GM06990 (cell line): ENCODE measurements at regions not wholly inside any gene's neighbourhood (a gene's known extent, or its start where the extent isn't known, plus 50 kb on each side); places are given as distances from the start of the nearest gene placed in this dataset.

Experiments used
- DNase-seq: peaks from one replicate; pipeline ENCODE4 v3.0.0-alpha.2; 2011; ENCODE audit not compliant: insufficient read length; ENCODE audit errors: extremely low read depth
- H3K27me3 ChIP-seq: replicated peaks from 2 replicates; pipeline ENCODE4 v1.6.0; 2011; ENCODE audit warnings: low read length; ENCODE audit not compliant: control insufficient read depth, insufficient read depth
- H3K36me3 ChIP-seq: 2 replicates; pipeline ENCODE4 v1.5.1; 2011; ENCODE audit warnings: low read length; ENCODE audit not compliant: control insufficient read depth, insufficient read depth
- H3K4me3 ChIP-seq: replicated peaks from 2 replicates; pipeline ENCODE4 v1.5.1; 2011; ENCODE audit warnings: low read depth, mild to moderate bottlenecking, control low read depth, low read length
- TF ChIP-seq, protein P1 (sequence below): IDR thresholded peaks from 2 replicates; pipeline ENCODE4 v1.5.1; 2011; ENCODE audit warnings: low read length, control low read depth, mild to moderate bottlenecking, inconsistent platforms; ENCODE audit not compliant: insufficient read depth, poor library complexity, severe bottlenecking

DNA sequence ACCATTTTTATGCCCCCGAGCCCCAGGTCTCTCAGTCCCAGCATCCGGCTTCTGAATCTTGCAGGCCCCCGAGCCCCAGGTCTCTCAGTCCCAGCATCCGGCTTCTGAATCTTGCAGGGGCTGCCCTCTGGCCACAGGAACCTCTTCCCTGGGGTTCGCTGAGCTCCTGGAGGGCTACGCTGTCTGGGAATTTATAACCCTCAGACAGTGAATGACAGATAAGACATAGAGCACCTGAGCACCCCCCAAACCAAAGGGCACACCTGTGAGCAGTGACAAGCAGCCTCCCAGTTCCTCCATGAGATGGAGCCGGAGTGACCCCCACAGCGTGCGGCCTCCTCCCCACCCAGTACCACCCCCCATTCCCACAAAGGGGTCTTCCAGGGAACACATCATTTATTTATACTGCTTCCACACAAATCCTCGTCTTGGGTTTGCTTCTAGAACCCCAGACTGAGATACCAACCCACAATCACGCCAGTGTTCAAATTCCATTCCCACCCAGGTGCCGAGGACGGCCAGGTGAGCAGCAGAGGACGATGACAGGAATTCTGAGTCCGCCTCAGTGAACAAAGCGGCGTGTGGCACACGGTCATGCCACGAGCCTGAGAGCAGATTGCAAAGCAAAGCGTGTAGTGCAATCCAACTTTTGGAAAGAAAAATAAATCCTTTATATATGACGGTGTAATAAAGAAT, 57.7 kb upstream of the FAM20C start:
- no peak overlapping the region for H3K4me3 ChIP-seq
- no peaks in the 10 kb centered on the region for H3K36me3 ChIP-seq
- no peak for DNase-seq
- TF ChIP-seq, protein P1, sequence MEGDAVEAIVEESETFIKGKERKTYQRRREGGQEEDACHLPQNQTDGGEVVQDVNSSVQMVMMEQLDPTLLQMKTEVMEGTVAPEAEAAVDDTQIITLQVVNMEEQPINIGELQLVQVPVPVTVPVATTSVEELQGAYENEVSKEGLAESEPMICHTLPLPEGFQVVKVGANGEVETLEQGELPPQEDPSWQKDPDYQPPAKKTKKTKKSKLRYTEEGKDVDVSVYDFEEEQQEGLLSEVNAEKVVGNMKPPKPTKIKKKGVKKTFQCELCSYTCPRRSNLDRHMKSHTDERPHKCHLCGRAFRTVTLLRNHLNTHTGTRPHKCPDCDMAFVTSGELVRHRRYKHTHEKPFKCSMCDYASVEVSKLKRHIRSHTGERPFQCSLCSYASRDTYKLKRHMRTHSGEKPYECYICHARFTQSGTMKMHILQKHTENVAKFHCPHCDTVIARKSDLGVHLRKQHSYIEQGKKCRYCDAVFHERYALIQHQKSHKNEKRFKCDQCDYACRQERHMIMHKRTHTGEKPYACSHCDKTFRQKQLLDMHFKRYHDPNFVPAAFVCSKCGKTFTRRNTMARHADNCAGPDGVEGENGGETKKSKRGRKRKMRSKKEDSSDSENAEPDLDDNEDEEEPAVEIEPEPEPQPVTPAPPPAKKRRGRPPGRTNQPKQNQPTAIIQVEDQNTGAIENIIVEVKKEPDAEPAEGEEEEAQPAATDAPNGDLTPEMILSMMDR: no peak
- H3K27me3 ChIP-seq: no peaks in the 10 kb centered on the region; the same call in 1 of the 2 replicates

DNA sequence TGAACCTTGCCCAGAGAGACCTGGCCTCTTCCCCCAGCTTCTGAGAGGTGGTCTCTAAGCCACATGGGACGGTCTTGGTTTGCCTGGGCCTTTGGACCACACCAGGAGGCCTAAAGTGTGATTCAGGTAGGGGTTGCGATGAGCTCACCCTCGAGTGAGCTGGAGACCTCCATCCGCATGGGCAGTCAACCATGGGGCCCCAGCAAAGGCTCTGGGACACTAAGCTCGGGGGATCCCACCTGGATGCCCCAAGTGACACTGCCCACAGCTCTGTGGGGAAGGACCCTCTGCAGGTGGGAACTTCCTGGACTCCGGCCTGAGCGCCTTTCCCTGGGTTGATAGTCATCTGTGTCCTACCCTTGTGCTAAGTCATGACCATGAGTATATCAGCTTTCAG, 57.1 kb upstream of the FAM20C start:
- Histone ChIP-seq H3K4me3 (no peak overlapping the region), H3K36me3 (no peaks in the 10 kb centered on the region), H3K27me3 (no peaks in the 10 kb centered on the region; the same call in 1 of the 2 replicates)
- no peak for DNase-seq
- TF ChIP-seq, protein P1: no peak

DNA sequence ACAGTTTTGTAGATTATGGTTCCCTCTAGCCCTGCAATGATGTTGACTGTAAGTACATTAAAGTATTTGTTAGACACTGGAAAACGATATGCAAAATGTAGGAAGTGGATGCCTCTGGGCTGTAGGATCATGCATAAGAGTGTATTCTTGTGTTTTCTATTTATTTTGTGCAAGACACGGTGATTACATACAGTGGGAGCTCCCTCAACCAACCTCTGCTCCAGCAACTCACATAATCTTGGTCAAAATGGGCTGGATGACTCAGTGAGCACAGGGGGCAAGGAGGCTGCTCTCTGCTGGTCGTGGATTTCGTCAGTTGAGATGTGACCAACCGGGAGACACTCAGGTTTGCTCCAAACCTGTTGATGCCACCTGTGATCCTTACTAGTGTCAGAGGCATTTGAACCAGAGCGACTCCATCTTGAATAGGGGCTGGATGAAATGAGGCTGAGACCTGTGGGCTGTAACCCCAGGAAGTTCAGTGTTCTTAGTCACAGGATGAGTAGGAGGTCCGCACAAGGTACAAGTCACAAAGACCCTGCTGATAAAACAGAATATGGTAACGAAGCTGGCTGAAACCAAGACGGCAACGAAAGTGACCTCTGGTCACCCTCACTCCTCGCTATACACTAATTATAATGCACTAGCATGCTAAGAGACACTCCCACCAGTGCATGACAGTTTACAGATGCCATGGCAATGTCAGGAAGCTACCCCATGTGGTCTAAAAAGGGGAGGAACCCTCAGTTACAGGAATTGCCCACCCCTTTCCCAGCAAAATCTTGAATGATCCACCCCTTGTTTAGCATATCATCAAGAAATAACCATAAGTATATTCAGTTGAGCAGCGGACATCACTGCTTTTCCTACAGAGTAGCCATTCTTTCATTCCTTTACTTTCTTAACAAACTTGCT, 56.4 kb upstream of the FAM20C start:
- H3K27me3 ChIP-seq: no peaks in the 10 kb centered on the region; the same call in 1 of the 2 replicates
- no peaks in the 10 kb centered on the region for H3K36me3 ChIP-seq
- no peak for DNase-seq
- TF ChIP-seq, protein P1: no peak
- H3K4me3 ChIP-seq: no peak overlapping the region

DNA sequence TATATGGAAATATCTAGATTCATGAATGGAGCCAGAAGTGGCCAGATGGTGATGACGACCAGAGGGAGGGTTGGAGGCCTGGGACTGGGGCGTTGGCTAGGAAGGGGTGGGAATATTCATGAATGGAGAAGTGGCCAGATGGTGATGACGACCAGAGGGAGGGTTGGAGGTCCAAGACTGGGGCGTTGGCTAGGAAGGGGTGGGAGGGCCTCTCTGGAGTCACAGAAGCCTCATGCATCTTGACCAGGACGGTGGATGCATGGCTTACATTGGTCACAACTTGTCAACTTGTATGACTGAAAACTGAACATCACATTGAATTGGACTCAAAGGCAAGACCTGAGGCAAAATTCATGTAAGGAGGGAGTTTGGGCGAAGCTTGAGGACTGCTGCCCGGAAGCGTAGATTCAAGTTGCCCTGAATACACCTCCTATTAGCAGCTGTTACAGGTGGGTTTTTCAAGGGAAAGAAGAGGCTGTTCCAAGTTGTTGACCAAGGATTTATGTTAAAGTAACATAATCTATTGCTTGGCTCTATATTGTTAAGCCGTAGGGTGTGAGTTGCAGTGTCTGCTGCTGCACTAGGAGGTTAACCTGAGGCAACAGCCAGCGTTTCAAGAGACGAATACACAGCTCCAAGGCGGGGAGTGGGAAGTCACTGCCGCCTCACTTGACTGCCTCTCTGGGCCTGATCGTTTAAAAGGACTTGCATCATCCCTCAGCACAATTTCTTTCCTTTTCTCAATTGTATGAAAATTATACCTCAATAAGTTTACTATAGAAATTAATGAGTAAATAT, 55.1 kb upstream of the FAM20C start:
- Histone ChIP-seq H3K4me3 (no peak overlapping the region), H3K27me3 (no peaks in the 10 kb centered on the region; the same call in 1 of the 2 replicates), H3K36me3 (no peaks in the 10 kb centered on the region)
- DNase-seq: no peak
- TF ChIP-seq, protein P1: no peak

DNA sequence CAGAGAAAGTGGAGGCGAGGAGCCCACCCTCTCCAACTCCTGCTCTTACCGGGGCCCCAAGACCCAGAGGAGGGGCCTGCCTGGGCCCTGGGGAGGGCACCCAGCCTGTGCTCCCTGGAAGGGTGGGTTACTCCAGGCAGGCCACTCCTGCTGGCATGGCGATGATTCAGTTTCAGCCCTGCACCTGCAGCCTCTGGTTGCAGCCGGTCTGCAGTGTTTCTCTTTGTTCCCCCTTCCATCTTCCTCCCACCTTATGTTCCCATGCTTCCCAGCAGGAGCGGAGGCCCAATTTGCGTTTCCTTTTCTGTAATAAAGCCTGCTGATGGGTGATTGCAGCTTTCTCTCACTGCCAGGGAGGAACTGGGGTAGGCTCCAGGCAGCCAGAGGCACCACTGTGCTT, 53.2 kb upstream of the FAM20C start:
- no peak overlapping the region for H3K4me3 ChIP-seq
- DNase-seq: no peak
- H3K27me3 ChIP-seq: no peaks in the 10 kb centered on the region; the same call in 1 of the 2 replicates
- H3K36me3 ChIP-seq: no peaks in the 10 kb centered on the region
- TF ChIP-seq, protein P1: no peak
